ENCODE measurements at regions not wholly inside any gene's neighbourhood (a gene's known extent, or its start where the extent isn't known, plus 50 kb on each side); places are given as distances from the start of the nearest gene placed in this dataset.

- Histone ChIP-seq H3K27me3 (ENCODE audit: control insufficient read depth, insufficient read depth, low read length) (no peaks in the 10 kb centered on the region; the same call in none of the 2 replicates), H3K36me3 (ENCODE audit: control insufficient read depth, insufficient read depth, low read length) (no peaks in the 10 kb centered on the region), H3K4me3 (ENCODE audit: low read depth, low read length) (no peak overlapping the region)
- no peak for TF ChIP-seq CTCF (IDR thresholded peaks at IDR 0.05; ENCODE audit: insufficient read depth, low read depth, low read length)
- ChIA-PET CTCF (no interaction called here), POLR2A (no interaction called here)
- no peak for DNase-seq (ENCODE audit: low read depth)
Measured at GRCh38 chr9:126085170-126085569, 241.5 kb upstream of the MVB12B start.

DNA sequence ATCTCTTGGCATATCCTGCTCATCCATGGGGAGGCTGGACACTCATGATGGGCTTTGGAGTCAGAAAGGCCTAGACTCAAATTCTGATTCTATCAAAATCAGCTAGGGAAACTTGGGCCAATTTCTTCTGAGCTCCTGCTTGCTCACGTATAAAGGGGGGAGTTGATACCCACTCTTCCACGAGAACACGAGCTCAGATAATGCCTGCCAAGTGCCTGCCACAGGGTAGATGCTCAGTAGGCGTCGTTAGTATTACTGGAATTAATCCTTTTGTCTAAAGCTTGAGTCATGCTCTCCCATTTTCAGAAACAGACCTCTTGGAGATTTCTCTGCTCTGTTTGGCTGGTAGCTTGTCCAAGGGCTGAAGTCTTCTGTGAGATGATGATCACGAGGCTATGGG, 238.3 kb upstream of the MVB12B start:
- peaks cover 6% of the 10 kb centered on the region for H3K27me3 ChIP-seq (ENCODE audit: control insufficient read depth, insufficient read depth, low read length)
- POLR2A ChIA-PET, result no interaction called here
- no peak overlapping the region for H3K4me3 ChIP-seq (ENCODE audit: low read depth, low read length)
- CTCF ChIA-PET, result no interaction called here
- no peak for DNase-seq (ENCODE audit: low read depth)
- no peak for TF ChIP-seq CTCF (IDR thresholded peaks at IDR 0.05; ENCODE audit: insufficient read depth, low read depth, low read length)
- H3K36me3 ChIP-seq (ENCODE audit: control insufficient read depth, insufficient read depth, low read length), result no peaks in the 10 kb centered on the region

DNA sequence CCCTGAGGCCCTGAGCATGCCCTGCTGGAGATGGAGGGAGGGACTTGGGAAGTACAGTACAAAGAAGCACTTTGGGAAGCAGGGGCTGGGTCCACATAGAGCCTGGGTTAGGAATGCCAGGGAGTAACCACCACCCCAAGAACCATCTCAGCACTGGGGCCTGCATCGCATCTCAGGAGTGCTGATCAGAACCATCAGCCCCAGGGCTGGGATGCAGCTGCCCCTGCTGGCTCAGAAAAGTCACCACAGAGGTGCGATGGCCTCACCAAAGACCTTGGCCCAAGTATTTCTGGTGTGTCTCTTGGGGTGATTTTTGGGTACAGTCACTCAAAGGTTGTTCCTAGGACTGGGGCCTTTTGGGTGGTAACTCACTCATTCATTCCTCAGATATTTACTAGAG, 236.8 kb upstream of the MVB12B start:
- no peak for DNase-seq (ENCODE audit: low read depth)
- H3K36me3 ChIP-seq (ENCODE audit: control insufficient read depth, insufficient read depth, low read length), result no peaks in the 10 kb centered on the region
- CTCF ChIA-PET, result no interaction called here
- H3K4me3 ChIP-seq (ENCODE audit: low read depth, low read length), result no peak overlapping the region
- no peak for TF ChIP-seq CTCF (IDR thresholded peaks at IDR 0.05; ENCODE audit: insufficient read depth, low read depth, low read length)
- H3K27me3 ChIP-seq (ENCODE audit: control insufficient read depth, insufficient read depth, low read length), result peaks cover 6% of the 10 kb centered on the region
- POLR2A ChIA-PET, result no interaction called here

GRCh38 chr9:126093771-126094170, 232.9 kb upstream of the MVB12B start:
- ChIA-PET CTCF (no interaction called here), POLR2A (no interaction called here)
- TF ChIP-seq CTCF (IDR thresholded peaks at IDR 0.05; ENCODE audit: insufficient read depth, low read depth, low read length), result no peak
- no peak for DNase-seq (ENCODE audit: low read depth)
- no peaks in the 10 kb centered on the region for H3K36me3 ChIP-seq (ENCODE audit: control insufficient read depth, insufficient read depth, low read length)
- peaks cover 7% of the 10 kb centered on the region for H3K27me3 ChIP-seq (ENCODE audit: control insufficient read depth, insufficient read depth, low read length)
- no peak overlapping the region for H3K4me3 ChIP-seq (ENCODE audit: low read depth, low read length)

- no peak for DNase-seq (ENCODE audit: low read depth)
- no peak overlapping the region for H3K4me3 ChIP-seq (ENCODE audit: low read depth, low read length)
- ChIA-PET CTCF (no interaction called here), POLR2A (no interaction called here)
- no peak for TF ChIP-seq CTCF (IDR thresholded peaks at IDR 0.05; ENCODE audit: insufficient read depth, low read depth, low read length)
- peaks cover 8% of the 10 kb centered on the region for H3K27me3 ChIP-seq (ENCODE audit: control insufficient read depth, insufficient read depth, low read length)
- no peaks in the 10 kb centered on the region for H3K36me3 ChIP-seq (ENCODE audit: control insufficient read depth, insufficient read depth, low read length)
Measured at GRCh38 chr9:126095546-126096190, 231.0 kb upstream of the MVB12B start.
